CD1c-positive myeloid dendritic cell (primary cell): ENCODE measurements at regions not wholly inside any gene's neighbourhood (a gene's known extent, or its start where the extent isn't known, plus 50 kb on each side); places are given as distances from the start of the nearest gene placed in this dataset.

Source experiments
- DNase-seq: peaks from one replicate; pipeline ENCODE4 v3.0.0-alpha.2; 2016; ENCODE audit errors: extremely low spot score

DNA sequence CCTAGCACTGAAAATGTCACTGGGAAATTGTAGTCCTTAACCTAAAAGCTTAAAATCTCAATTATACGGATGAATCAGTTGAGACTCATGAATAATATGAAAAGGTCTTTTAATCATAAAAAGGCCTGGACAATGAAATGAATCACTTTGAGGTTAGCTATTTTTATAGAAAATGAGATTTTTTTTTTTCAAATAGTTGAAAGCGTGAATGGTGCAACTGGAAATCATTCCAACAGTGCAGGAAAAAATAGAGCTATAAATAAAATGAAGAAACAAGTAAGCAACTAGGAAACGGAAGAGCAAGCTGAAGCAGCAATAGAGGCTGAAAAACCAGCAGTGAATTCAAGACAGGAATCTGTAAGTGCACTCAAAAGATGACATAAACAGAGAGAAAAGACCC is 142.9 kb downstream of the BACH1 start:
- no peak for DNase-seq

DNA sequence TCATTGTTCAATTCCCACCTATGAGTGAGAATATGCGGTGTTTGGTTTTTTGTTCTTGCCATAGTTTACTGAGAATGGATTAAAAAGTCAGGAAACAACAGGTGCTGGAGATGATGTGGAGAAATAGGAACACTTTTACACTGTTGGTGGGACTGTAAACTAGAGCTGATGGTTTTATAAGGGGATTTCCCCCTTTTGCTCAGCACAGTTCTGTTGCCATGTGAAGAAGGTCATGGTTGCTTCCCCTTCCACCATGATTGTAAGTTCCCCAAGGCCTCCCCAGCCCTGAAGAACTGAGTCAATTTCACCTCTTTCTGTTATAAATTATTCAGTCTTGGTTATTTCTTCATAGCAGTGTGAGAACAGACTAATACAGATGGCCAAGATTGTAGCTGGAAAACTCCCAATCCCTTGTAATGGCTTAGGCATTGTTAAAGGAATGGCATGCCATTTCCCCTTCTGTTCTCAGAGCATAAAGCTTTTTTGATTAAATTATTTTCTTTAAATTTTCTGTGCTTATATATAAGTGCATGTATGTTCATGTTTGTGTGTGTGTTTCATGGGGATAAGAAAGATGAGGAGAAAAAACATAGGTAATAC is 144.8 kb downstream of the BACH1 start:
- no peak for DNase-seq

DNA sequence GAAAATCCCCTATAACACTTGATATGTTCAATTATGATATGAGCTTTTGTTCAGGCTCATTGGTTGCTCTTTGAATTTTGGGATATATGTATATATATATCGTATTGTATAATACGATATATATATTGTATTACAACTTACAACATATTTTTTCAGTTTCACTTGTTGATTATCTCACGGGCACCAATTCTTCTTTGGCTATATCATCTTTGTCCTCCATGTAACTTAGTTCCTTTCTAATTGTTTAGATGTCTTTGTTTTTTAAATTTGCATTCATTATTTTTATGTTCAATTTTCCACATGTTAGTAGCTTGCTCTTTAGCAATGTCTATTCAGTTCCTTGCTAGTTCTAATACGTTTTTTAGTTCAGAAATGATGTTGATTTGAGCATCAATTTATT is 150.0 kb downstream of the BACH1 start:
- DNase-seq = no peak

DNA sequence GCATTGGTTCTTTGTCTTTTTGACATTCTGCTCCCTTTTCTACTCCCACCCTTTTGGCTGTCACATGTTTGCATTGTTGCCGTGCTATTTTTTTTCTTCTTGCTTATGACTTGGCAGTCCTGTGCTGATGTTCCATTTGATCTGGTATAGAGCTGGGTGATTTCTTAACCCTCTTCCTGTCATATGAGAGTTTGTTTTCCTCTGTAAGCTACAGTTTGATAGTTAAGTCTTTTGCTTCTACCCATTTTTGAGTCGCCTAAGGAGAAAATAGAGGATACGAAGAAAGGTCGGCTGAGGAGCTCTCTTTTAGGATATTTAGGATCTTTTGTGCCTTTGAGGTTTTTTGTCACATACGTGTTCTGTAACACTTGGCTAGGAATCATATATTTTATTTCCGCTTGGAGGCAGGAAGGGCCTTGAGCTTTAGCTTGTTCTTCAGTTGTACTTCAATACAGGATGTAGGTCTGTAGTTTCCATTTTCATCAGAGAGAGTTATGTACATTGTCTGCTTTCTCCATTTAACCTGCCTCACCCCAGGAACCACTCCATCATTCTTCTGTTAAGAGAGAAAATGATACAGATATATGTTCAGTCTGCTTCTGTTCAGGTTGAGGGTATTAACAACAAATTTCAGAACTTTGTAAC is 150.7 kb downstream of the BACH1 start:
- peak; percentile 19 for DNase-seq

DNA sequence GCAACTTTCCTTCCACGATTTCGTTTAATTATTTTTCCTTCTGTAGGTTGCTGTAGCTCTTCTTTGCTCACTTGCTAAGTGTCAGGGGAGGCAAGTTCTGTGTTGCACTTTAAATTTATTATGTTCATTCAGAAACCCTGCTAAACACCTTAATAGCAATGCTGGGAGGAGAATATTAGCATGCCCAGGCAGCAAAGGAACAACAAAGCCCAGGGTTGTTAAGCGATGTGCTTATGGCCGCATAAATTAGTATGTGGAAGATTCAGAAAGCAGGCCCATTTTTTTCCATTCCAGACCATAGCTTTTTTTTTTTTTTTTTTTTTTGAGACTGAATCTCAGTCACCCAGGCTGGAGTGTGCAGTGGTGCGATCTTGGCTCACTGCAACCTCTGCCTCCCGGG is 151.3 kb downstream of the BACH1 start:
- DNase-seq = no peak

DNA sequence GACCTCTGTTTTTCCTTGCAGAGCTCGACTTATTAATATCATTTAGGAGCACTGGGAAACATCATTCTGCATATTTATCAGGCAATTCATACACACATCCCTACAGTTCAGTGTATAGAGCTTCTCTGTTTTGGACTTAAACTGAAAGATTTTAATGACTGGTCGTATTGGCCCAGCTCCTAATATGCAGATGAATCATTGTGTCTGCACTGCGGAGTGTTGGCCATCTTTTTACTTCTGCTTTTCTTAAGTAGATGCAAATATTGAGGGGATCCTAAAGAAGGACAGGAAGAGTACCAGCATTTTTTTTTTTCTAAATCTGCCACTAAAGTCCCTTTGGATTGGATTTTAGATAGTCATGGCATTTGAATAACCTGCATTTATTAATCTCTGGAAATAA is 154.8 kb downstream of the BACH1 start:
- no peak for DNase-seq

DNA sequence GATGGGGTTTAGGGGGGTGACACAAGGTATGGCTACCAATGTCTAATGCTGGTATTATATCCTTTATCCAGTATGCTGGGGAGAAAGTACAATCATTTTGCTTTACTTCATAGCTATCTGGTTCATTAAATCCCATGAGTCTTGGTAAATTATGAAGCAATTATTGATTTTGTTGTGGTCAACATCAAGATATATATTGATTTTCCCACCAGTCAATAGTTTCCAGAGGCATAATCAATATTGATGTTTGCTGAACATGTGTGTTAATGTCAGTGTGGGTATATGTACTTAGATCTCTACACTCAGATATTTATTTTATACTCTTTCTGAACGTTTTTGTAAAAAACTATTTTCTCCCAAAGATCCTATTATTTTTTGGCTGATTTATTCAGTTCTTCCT is 155.5 kb downstream of the BACH1 start:
- DNase-seq = no peak

DNA sequence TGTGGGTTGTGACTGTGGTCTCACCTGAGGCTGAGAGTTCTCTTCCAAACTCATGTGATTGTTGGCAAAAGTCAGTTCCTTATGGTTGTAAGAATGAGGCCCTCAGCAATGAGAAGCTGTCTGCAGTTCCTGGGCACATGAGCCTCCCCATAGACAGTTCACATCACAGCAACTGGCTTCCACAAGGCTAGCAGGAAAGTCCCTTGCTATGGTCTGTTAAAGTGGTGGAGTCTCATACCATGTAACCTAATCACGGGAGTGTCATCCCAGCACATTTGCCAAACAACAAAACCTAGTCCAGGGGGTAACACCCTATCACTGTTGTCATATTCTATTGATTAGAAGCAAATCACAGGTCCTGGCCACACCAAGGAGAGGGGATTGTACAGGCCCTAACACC is 163.8 kb downstream of the BACH1 start:
- DNase-seq = no peak

DNA sequence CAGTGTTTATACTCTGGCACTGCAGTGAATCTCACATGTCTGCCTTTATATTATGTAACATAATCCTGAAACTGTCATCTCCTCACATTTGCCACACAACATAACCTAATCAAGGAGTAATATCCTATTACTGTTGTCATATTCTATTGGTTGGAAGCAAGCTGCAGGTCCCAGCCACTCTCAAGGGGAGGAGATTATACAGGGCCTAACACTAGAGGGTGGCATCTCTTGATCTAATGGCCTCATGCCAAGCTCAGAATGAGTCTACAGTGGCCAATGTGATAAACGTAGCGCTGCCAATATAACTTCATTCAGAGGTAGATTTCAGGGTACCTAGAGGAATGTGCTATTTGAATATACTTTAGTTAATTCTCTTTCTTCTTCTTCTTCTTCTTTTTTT is 166.8 kb downstream of the BACH1 start:
- DNase-seq = no peak

DNA sequence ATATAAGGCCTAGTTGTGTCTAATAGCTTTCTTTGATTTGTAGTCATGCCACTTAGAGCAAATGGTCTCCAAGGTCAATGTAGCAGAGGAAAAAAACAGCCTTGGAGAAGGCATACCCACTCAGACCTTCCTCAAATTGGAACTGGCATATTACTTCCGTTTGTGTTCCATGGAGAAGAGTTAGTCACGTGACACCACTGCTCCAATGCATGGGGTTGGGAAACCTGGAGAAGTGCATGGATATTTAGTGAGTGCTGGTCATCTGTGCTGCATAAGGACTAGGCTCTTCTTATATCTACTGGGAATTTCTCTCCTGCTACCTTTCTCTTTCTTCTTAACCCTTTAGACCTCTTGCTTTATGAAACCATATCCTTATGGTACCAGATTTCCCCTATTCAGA is 167.8 kb downstream of the BACH1 start:
- DNase-seq = no peak

DNA sequence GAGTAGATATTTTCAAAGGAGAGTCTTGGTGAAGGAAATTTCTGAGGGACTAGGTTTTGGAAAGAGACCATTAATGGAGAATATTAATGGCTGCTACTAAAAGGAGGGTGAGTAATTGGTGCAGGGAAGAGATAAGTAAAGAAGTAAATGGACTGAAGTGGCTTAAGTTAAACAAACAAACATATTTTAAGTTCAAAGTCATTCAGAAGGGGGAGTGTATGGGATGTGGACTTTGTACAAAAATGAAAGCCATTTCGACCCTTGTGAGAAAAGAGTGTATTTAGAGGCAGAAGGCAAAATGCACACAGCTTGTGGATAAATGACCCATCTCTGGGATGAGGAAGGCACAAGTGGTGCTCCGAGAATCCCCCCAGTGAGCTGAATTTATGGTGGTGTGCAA is 171.7 kb downstream of the BACH1 start:
- no peak for DNase-seq

DNA sequence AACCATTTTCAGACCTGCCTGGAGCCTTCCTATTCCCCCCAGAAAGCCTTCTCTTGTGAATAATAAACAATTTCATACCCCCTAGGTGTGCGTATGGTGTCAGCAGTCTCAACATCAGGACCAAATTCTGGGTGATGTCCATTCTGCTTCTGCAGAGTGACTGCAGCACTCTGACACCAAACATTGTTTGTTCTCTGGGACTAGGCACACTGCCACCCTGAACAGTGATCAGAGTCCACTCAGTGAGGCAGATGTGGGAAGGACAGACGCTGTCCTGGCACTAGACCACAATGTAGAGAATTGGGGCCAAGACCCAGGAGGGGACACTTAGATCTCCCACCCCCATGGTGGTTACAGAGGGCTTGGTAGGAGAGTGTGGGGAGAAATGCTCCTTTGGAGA is 175.1 kb downstream of the BACH1 start:
- no peak for DNase-seq

DNA sequence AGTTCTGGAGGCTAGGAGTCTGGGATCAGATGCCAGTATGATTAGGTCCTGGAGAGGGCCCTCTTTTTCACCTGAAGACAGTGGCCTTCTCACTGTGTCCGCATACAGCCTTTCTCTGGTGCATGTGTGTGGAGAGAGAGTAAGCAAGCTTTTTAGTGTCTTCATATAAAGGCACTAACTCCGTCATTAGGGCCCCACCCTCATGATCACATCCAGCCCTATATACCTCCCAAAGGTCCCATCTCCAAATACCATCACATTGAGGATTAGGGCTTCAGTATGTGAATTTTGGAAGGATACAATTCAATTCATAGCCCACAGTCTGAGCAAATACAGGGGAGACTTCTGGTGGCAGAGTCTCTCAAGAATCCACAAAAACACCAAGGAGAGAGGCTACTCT is 176.6 kb downstream of the BACH1 start:
- DNase-seq = no peak

DNA sequence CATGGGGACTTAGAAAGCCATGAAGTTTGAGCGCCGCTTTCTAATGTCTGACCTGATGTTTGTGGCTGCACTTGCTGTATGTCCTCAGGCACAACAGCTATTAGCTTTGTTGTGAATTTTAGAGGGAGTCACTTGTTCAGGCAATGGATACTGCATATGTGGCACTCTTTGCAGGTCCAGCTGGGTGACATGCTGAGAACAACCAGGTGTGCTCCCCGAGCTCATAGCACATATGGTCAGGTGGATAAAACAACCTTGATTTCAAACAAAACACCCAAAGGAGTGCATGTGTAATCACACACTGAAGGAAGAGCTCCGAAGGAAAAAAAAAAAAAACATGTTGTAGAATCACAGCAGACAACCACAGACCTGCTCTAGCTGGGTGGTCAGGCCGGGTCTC is 178.6 kb downstream of the BACH1 start:
- no peak for DNase-seq

DNA sequence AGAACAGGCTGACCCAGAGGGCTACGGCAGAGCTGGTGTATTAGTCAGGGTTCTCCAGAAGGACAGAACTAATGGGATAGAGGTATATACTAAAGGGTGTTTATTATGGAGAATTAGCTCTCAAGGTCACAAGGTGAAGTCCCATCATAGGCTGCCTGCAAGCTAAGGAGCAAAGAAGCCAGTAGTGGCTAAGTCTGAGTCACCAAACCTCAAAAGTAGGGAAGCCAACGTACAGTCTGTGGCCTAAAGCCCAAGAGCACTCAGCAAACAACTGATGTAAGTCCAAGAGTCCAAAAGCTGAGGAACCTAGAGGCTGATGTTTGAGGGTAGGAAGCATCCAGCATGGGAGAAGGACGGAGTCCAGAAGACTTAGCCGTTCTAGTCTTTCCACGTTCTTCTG is 179.2 kb downstream of the BACH1 start:
- DNase-seq = no peak

DNA sequence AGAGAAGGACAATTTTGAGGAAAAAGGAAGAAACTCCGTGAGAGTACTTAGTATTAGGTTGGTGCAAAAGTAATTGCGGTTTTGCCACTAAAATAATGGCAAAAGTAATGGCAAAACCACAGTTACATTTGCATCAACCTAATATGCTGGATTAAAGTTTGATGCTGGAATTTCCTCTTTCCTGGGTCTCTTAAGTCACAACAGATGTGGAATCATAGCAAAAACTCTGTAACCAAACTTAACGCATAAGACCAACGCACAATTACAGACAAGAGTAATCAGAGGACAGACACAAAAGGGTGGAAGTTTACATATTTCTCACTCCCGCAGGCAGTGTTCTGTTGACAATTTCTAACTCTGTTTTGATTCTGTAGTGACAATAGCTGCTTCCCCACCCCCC is 182.4 kb downstream of the BACH1 start:
- no peak for DNase-seq

DNA sequence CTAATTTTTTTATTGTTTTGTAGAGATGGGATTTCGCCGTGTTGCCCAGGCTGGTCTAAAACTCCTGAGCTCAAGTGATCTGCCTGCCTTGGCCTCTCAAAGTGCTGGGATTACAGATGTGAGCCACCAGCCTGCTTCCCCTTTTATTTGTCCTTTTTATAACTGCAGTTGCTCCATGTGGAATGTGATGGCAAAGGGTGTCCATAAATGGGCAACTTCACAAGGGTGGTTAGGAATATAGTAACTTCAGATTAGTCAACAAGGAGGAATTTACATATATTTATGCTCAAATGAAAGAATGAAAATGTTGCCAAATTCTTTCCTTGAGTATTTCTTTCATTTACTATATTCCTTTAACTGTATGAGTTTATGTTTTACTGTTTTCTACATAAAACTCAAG is 182.9 kb downstream of the BACH1 start:
- no peak for DNase-seq

DNA sequence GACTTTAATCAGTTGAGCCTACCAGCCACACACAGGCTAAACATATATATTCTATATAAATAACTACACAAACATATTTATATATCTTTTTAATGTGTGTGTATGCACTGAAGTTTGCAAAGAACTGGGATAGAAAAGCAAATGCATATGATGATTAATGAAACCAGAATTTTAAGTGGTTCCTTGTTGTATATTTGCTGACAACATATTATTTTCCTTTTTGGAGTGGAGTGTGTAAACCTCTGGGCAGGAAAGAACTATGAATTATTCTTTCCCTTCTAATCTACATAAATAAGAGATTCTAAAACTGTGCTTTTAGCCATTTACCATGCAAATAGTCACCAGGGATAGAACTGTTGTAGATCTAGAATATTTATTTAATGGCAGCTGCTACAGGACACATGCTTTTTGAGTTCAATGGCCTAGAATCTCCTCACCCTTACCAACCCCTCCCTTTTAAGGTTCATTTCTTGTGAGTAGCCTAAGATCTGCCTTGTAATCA is 187.6 kb downstream of the BACH1 start:
- DNase-seq = no peak
